ENCODE measurements at regions not wholly inside any gene's neighbourhood (a gene's known extent, or its start where the extent isn't known, plus 50 kb on each side); places are given as distances from the start of the nearest gene placed in this dataset.

- TF ChIP-seq SMAD3 (CRISPR knock-in tag; conservative IDR thresholded peaks at IDR 0.05) (no peak), KDM2B (CRISPR knock-in tag; IDR thresholded peaks at IDR 0.05) (no peak), ATF1 (CRISPR knock-in tag; IDR thresholded peaks at IDR 0.05) (no peak), ATF1 (tag; IDR thresholded peaks at IDR 0.05) (no peak), TAF7 (tag; IDR thresholded peaks at IDR 0.05) (no peak), RB1 (IDR thresholded peaks at IDR 0.05; ENCODE audit: low read depth) (no peak), YY1 (IDR thresholded peaks at IDR 0.05; ENCODE audit: borderline replicate concordance in 1 of 3, control insufficient read depth in 1 of 3, extremely low read depth in 1 of 3, insufficient read depth in 3 of 3, insufficient read length in 1 of 3, insufficient replicate concordance in 2 of 3, low read depth in 1 of 3, low read length in 2 of 3) (no peak), ZNF3 (CRISPR knock-in tag; IDR thresholded peaks at IDR 0.05) (no peak), RERE (CRISPR knock-in tag; IDR thresholded peaks at IDR 0.05; ENCODE audit: borderline replicate concordance) (no peak)
Observed at GRCh38 chrX:5155301-5155700, 1073.4 kb downstream of the NLGN4X start (continued).
